GM23338 (cell line): ENCODE measurements at regions not wholly inside any gene's neighbourhood (a gene's known extent, or its start where the extent isn't known, plus 50 kb on each side); places are given as distances from the start of the nearest gene placed in this dataset.

Source experiments
- ATAC-seq: fragments of 200-7000 bp; cut with Tn5 transposase; 3 replicates; pipeline ENCODE4 v1.9.1; 2020
- DNase-seq: peaks from one replicate; pipeline ENCODE4 v3.0.0-alpha.2; 2015; ENCODE audit warnings: low spot score
- H2AFZ ChIP-seq: fragments of 200-600 bp; sonication (generic); 2 replicates; pipeline ENCODE4 v1.8.0; 2016; ENCODE audit warnings: antibody characterized with exemption, mild to moderate bottlenecking, moderate library complexity
- H3F3A ChIP-seq: fragments of 200-600 bp; sonication (generic); replicated peaks from 2 replicates; pipeline ENCODE4 v1.8.0; 2017; ENCODE audit warnings: antibody characterized with exemption, mixed run types, low read depth
- H3K27ac ChIP-seq: fragments of 200-600 bp; sonication (generic); 2 replicates; pipeline ENCODE4 v1.6.1; 2016; ENCODE audit warnings: low read depth
- H3K27me3 ChIP-seq: fragments of 200-600 bp; sonication (generic); 2 replicates; pipeline ENCODE4 v1.8.0; 2016; ENCODE audit warnings: mild to moderate bottlenecking, mixed run types, moderate library complexity; ENCODE audit not compliant: insufficient read depth
- H3K36me3 ChIP-seq: fragments of 200-600 bp; sonication (generic); 2 replicates; pipeline ENCODE4 v1.8.0; 2016; ENCODE audit warnings: mild to moderate bottlenecking; ENCODE audit not compliant: insufficient read depth
- H3K4me1 ChIP-seq: fragments of 200-600 bp; sonication (generic); 2 replicates; pipeline ENCODE4 v1.8.0; 2016; ENCODE audit warnings: mild to moderate bottlenecking, moderate library complexity; ENCODE audit not compliant: insufficient read depth
- H3K4me2 ChIP-seq: fragments of 200-600 bp; sonication (generic); 2 replicates; pipeline ENCODE4 v1.7.1; 2017; ENCODE audit warnings: mixed run types
- H3K4me3 ChIP-seq: fragments of 200-600 bp; sonication (generic); 2 replicates; pipeline ENCODE4 v1.6.1; 2016; ENCODE audit warnings: mixed run types
- H3K79me2 ChIP-seq: fragments of 200-600 bp; sonication (generic); replicated peaks from 2 replicates; pipeline ENCODE4 v1.8.0; 2017; ENCODE audit warnings: mild to moderate bottlenecking; ENCODE audit not compliant: insufficient read depth
- H3K9me2 ChIP-seq: fragments of 200-600 bp; sonication (generic); 2 replicates; pipeline ENCODE4 v1.8.0; 2017; ENCODE audit not compliant: insufficient read depth
- H4K20me1 ChIP-seq: fragments of 200-600 bp; sonication (generic); replicated peaks from 2 replicates; pipeline ENCODE4 v1.8.0; 2017; ENCODE audit warnings: mild to moderate bottlenecking; ENCODE audit not compliant: insufficient read depth
- H3K27ac Mint-ChIP-seq: 2 replicates; pipeline ENCODE4 v1.8.0; 2020; ENCODE audit warnings: inconsistent platforms, mild to moderate bottlenecking, moderate library complexity, mixed read lengths
- H3K27me3 Mint-ChIP-seq: 3 replicates; pipeline ENCODE4 v1.8.0; 2022; ENCODE audit warnings: low read depth, mild to moderate bottlenecking, moderate library complexity, mixed read lengths, inconsistent platforms; ENCODE audit not compliant: insufficient read depth, poor library complexity
- H3K36me3 Mint-ChIP-seq: 3 replicates; pipeline ENCODE4 v1.8.0; 2021; ENCODE audit warnings: low read depth, mild to moderate bottlenecking, inconsistent platforms, moderate library complexity, mixed read lengths
- H3K4me1 Mint-ChIP-seq: 3 replicates; pipeline ENCODE4 v1.8.0; 2020; ENCODE audit warnings: mild to moderate bottlenecking, inconsistent platforms, mixed read lengths
- H3K4me3 Mint-ChIP-seq: 3 replicates; pipeline ENCODE4 v1.8.0; 2021; ENCODE audit warnings: moderate library complexity, mild to moderate bottlenecking, inconsistent platforms, mixed read lengths
- H3K9me3 Mint-ChIP-seq: 3 replicates; pipeline ENCODE4 v1.8.0; 2020; ENCODE audit warnings: moderate library complexity, mild to moderate bottlenecking, inconsistent platforms, mixed read lengths
- CREB1 ChIP-seq: fragments of 250-450 bp; sonication (Bioruptor Pico); IDR thresholded peaks from 2 replicates; pipeline ENCODE4 v1.5.0; 2020; ENCODE audit warnings: low read depth, mild to moderate bottlenecking, moderate library complexity
- EZH2phosphoT487 ChIP-seq: fragments of 200-600 bp; sonication (generic); IDR thresholded peaks from one replicate; pipeline ENCODE4 v1.8.1; 2018; ENCODE audit warnings: antibody characterized with exemption; ENCODE audit not compliant: unreplicated experiment
- JUNB ChIP-seq: IDR thresholded peaks from one replicate; pipeline ENCODE4 v1.6.1; 2016; ENCODE audit warnings: antibody characterized with exemption; ENCODE audit not compliant: unreplicated experiment
- NANOG ChIP-seq: IDR thresholded peaks from 2 replicates; pipeline ENCODE4 v1.6.1; 2016; ENCODE audit warnings: antibody characterized with exemption, borderline replicate concordance
- POLR2AphosphoS5 ChIP-seq: IDR thresholded peaks from 2 replicates; pipeline ENCODE4 v1.6.1; 2016; ENCODE audit warnings: antibody characterized with exemption, low read depth
- ZNF114 ChIP-seq: fragments of 250-450 bp; sonication (Bioruptor Pico); IDR thresholded peaks from 2 replicates; pipeline ENCODE4 v1.5.0; 2020; ENCODE audit warnings: mild to moderate bottlenecking, moderate library complexity
- ZNF331 ChIP-seq: fragments of 250-450 bp; sonication (Bioruptor Pico); IDR thresholded peaks from 2 replicates; pipeline ENCODE4 v1.5.0; 2020; ENCODE audit warnings: low read depth, mild to moderate bottlenecking, moderate library complexity
- TF ChIP-seq, protein P1 (sequence below): IDR thresholded peaks from 2 replicates; pipeline ENCODE4 v1.6.1; 2016; ENCODE audit warnings: antibody characterized with exemption
- TF ChIP-seq, protein P2 (sequence below): IDR thresholded peaks from one replicate; pipeline ENCODE4 v1.6.1; 2018; ENCODE audit warnings: antibody characterized with exemption; ENCODE audit not compliant: unreplicated experiment
- TF ChIP-seq, protein P3 (sequence below), 2 experiments: fragments of 200-600 bp in 1 of 2; sonication (generic) in 1 of 2; conservative IDR thresholded peaks; 2 replicates each; pipeline versions ENCODE4 v1.5.1 to v1.6.1; 2016 to 2017; ENCODE audit warnings: antibody characterized with exemption in 2 of 2, low read depth in 2 of 2, mild to moderate bottlenecking in 2 of 2, moderate library complexity in 1 of 2

DNA sequence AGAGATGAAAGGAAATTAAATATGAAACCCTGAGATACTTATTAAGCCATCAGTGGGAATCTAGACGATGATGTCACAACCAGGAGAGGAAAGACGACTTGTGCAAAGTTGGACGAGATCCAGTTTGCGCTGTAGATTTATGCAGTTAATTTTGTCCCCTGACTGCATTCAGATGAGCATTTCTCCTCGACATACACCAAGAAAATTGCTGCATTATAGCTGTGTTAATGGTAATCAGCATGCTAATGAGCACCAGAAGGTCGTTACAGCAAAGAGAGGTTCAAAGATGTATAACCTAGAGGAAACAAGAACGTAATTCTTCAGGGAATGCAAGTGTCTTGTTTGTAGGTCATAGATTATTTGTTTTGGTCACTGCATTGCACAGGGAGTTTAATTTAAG lies 371.7 kb downstream of the RBM26 start:
- no peaks in the 10 kb centered on the region for H4K20me1 ChIP-seq
- H2AFZ ChIP-seq, result no peak overlapping the region
- DNase-seq (no peak), ATAC-seq (no peak)
- no peak overlapping the region for H3K27ac ChIP-seq
- H3K4me2 ChIP-seq, result no peak overlapping the region
- no peaks in the 10 kb centered on the region for H3K27me3 ChIP-seq
- H3K4me1 ChIP-seq, result no peaks in the 10 kb centered on the region
- no peaks in the 10 kb centered on the region for H3K9me2 ChIP-seq
- H3K4me3 ChIP-seq, result no peak overlapping the region
- H3K36me3 ChIP-seq, result no peaks in the 10 kb centered on the region
- Mint-ChIP-seq H3K9me3 (no peaks in the 10 kb centered on the region), H3K4me3 (no peak overlapping the region), H3K36me3 (no peaks in the 10 kb centered on the region), H3K27me3 (no peaks in the 10 kb centered on the region), H3K4me1 (no peaks in the 10 kb centered on the region), H3K27ac (no peak overlapping the region)
- TF ChIP-seq ZNF331 (CRISPR knock-in tag) (no peak), CREB1 (no peak), JUNB (no peak), POLR2AphosphoS5 (no peak)
- TF ChIP-seq, protein P1, sequence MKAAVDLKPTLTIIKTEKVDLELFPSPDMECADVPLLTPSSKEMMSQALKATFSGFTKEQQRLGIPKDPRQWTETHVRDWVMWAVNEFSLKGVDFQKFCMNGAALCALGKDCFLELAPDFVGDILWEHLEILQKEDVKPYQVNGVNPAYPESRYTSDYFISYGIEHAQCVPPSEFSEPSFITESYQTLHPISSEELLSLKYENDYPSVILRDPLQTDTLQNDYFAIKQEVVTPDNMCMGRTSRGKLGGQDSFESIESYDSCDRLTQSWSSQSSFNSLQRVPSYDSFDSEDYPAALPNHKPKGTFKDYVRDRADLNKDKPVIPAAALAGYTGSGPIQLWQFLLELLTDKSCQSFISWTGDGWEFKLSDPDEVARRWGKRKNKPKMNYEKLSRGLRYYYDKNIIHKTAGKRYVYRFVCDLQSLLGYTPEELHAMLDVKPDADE, result no peak
- TF ChIP-seq, protein P2, sequence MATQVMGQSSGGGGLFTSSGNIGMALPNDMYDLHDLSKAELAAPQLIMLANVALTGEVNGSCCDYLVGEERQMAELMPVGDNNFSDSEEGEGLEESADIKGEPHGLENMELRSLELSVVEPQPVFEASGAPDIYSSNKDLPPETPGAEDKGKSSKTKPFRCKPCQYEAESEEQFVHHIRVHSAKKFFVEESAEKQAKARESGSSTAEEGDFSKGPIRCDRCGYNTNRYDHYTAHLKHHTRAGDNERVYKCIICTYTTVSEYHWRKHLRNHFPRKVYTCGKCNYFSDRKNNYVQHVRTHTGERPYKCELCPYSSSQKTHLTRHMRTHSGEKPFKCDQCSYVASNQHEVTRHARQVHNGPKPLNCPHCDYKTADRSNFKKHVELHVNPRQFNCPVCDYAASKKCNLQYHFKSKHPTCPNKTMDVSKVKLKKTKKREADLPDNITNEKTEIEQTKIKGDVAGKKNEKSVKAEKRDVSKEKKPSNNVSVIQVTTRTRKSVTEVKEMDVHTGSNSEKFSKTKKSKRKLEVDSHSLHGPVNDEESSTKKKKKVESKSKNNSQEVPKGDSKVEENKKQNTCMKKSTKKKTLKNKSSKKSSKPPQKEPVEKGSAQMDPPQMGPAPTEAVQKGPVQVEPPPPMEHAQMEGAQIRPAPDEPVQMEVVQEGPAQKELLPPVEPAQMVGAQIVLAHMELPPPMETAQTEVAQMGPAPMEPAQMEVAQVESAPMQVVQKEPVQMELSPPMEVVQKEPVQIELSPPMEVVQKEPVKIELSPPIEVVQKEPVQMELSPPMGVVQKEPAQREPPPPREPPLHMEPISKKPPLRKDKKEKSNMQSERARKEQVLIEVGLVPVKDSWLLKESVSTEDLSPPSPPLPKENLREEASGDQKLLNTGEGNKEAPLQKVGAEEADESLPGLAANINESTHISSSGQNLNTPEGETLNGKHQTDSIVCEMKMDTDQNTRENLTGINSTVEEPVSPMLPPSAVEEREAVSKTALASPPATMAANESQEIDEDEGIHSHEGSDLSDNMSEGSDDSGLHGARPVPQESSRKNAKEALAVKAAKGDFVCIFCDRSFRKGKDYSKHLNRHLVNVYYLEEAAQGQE, result no peak
- no peaks in the 10 kb centered on the region for H3K79me2 ChIP-seq
- H3F3A ChIP-seq, result no peaks in the 10 kb centered on the region

DNA sequence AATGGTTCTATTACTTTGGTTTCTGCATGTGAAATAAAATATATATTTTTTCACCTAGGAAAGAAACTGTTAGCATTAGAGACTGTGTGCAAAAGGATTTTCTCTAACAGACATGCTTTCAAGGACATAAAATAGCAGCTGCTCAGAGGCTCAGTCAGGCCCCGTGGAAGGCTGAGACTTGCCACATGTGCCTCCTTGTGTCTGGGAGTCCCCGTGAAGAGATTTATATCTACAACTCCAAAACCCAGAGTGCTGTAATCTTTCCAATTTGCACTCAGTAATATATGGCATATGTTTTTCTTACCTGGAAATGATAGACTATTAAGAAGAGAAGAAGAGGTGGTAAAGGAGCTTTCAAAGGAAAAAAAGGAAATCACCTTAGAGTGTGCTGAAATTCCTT lies 371.6 kb upstream of the OBI1 start:
- no peaks in the 10 kb centered on the region for H3K9me3 Mint-ChIP-seq
- no peak overlapping the region for H3K27ac Mint-ChIP-seq
- ATAC-seq, result no peak
- H3K36me3 Mint-ChIP-seq, result no peaks in the 10 kb centered on the region
- Histone ChIP-seq H3F3A (no peaks in the 10 kb centered on the region), H3K4me2 (no peak overlapping the region), H4K20me1 (no peaks in the 10 kb centered on the region), H3K27ac (no peak overlapping the region), H3K79me2 (no peaks in the 10 kb centered on the region), H3K4me3 (no peak overlapping the region), H3K36me3 (no peaks in the 10 kb centered on the region), H3K27me3 (no peaks in the 10 kb centered on the region), H3K9me2 (no peaks in the 10 kb centered on the region), H3K4me1 (no peaks in the 10 kb centered on the region), H2AFZ (no peak overlapping the region)
- no peak for DNase-seq
- peaks cover 1% of the 10 kb centered on the region for H3K27me3 Mint-ChIP-seq
- H3K4me3 Mint-ChIP-seq, result no peak overlapping the region
- no peaks in the 10 kb centered on the region for H3K4me1 Mint-ChIP-seq
- TF ChIP-seq CREB1 (no peak), NANOG (no peak), ZNF114 (CRISPR knock-in tag) (no peak), EZH2phosphoT487 (no peak)
- TF ChIP-seq, protein P2, result no peak
- TF ChIP-seq, protein P3, sequence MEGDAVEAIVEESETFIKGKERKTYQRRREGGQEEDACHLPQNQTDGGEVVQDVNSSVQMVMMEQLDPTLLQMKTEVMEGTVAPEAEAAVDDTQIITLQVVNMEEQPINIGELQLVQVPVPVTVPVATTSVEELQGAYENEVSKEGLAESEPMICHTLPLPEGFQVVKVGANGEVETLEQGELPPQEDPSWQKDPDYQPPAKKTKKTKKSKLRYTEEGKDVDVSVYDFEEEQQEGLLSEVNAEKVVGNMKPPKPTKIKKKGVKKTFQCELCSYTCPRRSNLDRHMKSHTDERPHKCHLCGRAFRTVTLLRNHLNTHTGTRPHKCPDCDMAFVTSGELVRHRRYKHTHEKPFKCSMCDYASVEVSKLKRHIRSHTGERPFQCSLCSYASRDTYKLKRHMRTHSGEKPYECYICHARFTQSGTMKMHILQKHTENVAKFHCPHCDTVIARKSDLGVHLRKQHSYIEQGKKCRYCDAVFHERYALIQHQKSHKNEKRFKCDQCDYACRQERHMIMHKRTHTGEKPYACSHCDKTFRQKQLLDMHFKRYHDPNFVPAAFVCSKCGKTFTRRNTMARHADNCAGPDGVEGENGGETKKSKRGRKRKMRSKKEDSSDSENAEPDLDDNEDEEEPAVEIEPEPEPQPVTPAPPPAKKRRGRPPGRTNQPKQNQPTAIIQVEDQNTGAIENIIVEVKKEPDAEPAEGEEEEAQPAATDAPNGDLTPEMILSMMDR (conservative IDR thresholded peaks at IDR 0.05; ENCODE audit: low read depth in 2 of 2), result no peak
